ENCODE measurements at regions not wholly inside any gene's neighbourhood (a gene's known extent, or its start where the extent isn't known, plus 50 kb on each side); places are given as distances from the start of the nearest gene placed in this dataset.

- no peak for DNase-seq
- Histone ChIP-seq H2BK5ac (ENCODE audit: low read length) (no peak overlapping the region), H2AK5ac (ENCODE audit: low read length) (no peak overlapping the region), H3K79me1 (ENCODE audit: low read length) (no peaks in the 10 kb centered on the region), H4K8ac (ENCODE audit: low read depth, low read length) (no peak overlapping the region), H3K4me2 (ENCODE audit: low read length) (no peak overlapping the region), H3K4me1 (ENCODE audit: control insufficient read depth, low read depth, low read length) (no peaks in the 10 kb centered on the region), H3K27ac (ENCODE audit: low read depth, low read length) (no peak overlapping the region), H3K27me3 (ENCODE audit: insufficient read depth, low read length, poor library complexity) (no peaks in the 10 kb centered on the region), H3K4me3 (ENCODE audit: low read length) (no peak overlapping the region), H3K9ac (ENCODE audit: low read length) (no peak overlapping the region), H2BK15ac (replicated peaks; ENCODE audit: low read depth) (no peak overlapping the region), H3K4ac (ENCODE audit: low read depth, low read length) (no peak overlapping the region), H3K18ac (ENCODE audit: low read length) (no peak overlapping the region), H3K56ac (ENCODE audit: low read length) (no peak overlapping the region), H3K36me3 (ENCODE audit: control insufficient read depth, insufficient read depth, low read length) (no peaks in the 10 kb centered on the region), H3K23ac (ENCODE audit: low read length) (no peak overlapping the region), H3K79me2 (ENCODE audit: control insufficient read depth, insufficient read depth, low read length) (no peaks in the 10 kb centered on the region), H4K5ac (ENCODE audit: low read length) (no peak overlapping the region), H2BK120ac (ENCODE audit: low read depth, low read length) (no peak overlapping the region)
- WGBS (ENCODE audit: extremely low coverage, insufficient coverage, low lambda C conversion rate): no CpG with 5 or more reads among the region's 2 CpGs
Observed at GRCh38 chr1:217049721-217050120, 326.5 kb upstream of the ESRRG start.

- Histone ChIP-seq H3K36me3 (ENCODE audit: control insufficient read depth, insufficient read depth, low read length) (no peaks in the 10 kb centered on the region), H2BK120ac (ENCODE audit: low read depth, low read length) (no peak overlapping the region), H3K27me3 (ENCODE audit: insufficient read depth, low read length, poor library complexity) (no peaks in the 10 kb centered on the region), H3K9ac (ENCODE audit: low read length) (no peak overlapping the region), H2BK15ac (replicated peaks; ENCODE audit: low read depth) (no peak overlapping the region), H3K4me1 (ENCODE audit: control insufficient read depth, low read depth, low read length) (no peaks in the 10 kb centered on the region), H3K27ac (ENCODE audit: low read depth, low read length) (no peak overlapping the region), H3K79me2 (ENCODE audit: control insufficient read depth, insufficient read depth, low read length) (no peaks in the 10 kb centered on the region), H3K4ac (ENCODE audit: low read depth, low read length) (no peak overlapping the region), H3K4me2 (ENCODE audit: low read length) (no peak overlapping the region), H4K5ac (ENCODE audit: low read length) (no peak overlapping the region), H3K18ac (ENCODE audit: low read length) (no peak overlapping the region), H3K4me3 (ENCODE audit: low read length) (no peak overlapping the region), H2BK5ac (ENCODE audit: low read length) (no peak overlapping the region), H2AK5ac (ENCODE audit: low read length) (no peak overlapping the region), H3K56ac (ENCODE audit: low read length) (no peak overlapping the region), H3K79me1 (ENCODE audit: low read length) (no peaks in the 10 kb centered on the region), H4K8ac (ENCODE audit: low read depth, low read length) (no peak overlapping the region), H3K23ac (ENCODE audit: low read length) (no peak overlapping the region)
- WGBS (ENCODE audit: extremely low coverage, insufficient coverage, low lambda C conversion rate): no CpG with 5 or more reads among the region's 1 CpG
- DNase-seq: no peak
Observed at GRCh38 chr1:217049081-217049480, 325.9 kb upstream of the ESRRG start.

- H3K18ac ChIP-seq (ENCODE audit: low read length): no peak overlapping the region
Observed at GRCh38 chr1:217048104-217048707, 325.0 kb upstream of the ESRRG start.

GRCh38 chr1:217040711-217041455 lies 317.7 kb upstream of the ESRRG start:
- Histone ChIP-seq H2BK5ac (ENCODE audit: low read length) (no peak overlapping the region), H3K36me3 (ENCODE audit: control insufficient read depth, insufficient read depth, low read length) (no peaks in the 10 kb centered on the region)
- WGBS (ENCODE audit: extremely low coverage, insufficient coverage, low lambda C conversion rate): no CpG with 5 or more reads among the region's 1 CpG

More at GRCh38 chr1:217048104-217048707, 325.0 kb upstream of the ESRRG start:
- no peak overlapping the region for H3K4me3 ChIP-seq (ENCODE audit: low read length)
- H3K79me1 ChIP-seq (ENCODE audit: low read length): no peaks in the 10 kb centered on the region
- H4K5ac ChIP-seq (ENCODE audit: low read length): no peak overlapping the region
- no peak overlapping the region for H3K23ac ChIP-seq (ENCODE audit: low read length)
- H3K27me3 ChIP-seq (ENCODE audit: insufficient read depth, low read length, poor library complexity): no peaks in the 10 kb centered on the region
- no peak overlapping the region for H2AK5ac ChIP-seq (ENCODE audit: low read length)
- H3K36me3 ChIP-seq (ENCODE audit: control insufficient read depth, insufficient read depth, low read length): no peaks in the 10 kb centered on the region
- H2BK5ac ChIP-seq (ENCODE audit: low read length): no peak overlapping the region
- H4K8ac ChIP-seq (ENCODE audit: low read depth, low read length): no peak overlapping the region
- H3K27ac ChIP-seq (ENCODE audit: low read depth, low read length): no peak overlapping the region
- no peak overlapping the region for H3K4me2 ChIP-seq (ENCODE audit: low read length)
- DNase-seq: peak; percentile 82
- H2BK15ac ChIP-seq (replicated peaks; ENCODE audit: low read depth): no peak overlapping the region
- H3K9ac ChIP-seq (ENCODE audit: low read length): no peak overlapping the region
- H3K4ac ChIP-seq (ENCODE audit: low read depth, low read length): no peak overlapping the region
- no peaks in the 10 kb centered on the region for H3K4me1 ChIP-seq (ENCODE audit: control insufficient read depth, low read depth, low read length)
- H3K56ac ChIP-seq (ENCODE audit: low read length): no peak overlapping the region
- no CpG with 5 or more reads among the region's 5 CpGs for WGBS (ENCODE audit: extremely low coverage, insufficient coverage, low lambda C conversion rate)
- H2BK120ac ChIP-seq (ENCODE audit: low read depth, low read length): no peak overlapping the region
- no peaks in the 10 kb centered on the region for H3K79me2 ChIP-seq (ENCODE audit: control insufficient read depth, insufficient read depth, low read length)

GRCh38 chr1:217039926-217040325 lies 316.7 kb upstream of the ESRRG start:
- H2BK5ac ChIP-seq (ENCODE audit: low read length): no peak overlapping the region
- H3K79me2 ChIP-seq (ENCODE audit: control insufficient read depth, insufficient read depth, low read length): no peaks in the 10 kb centered on the region
- no peaks in the 10 kb centered on the region for H3K27me3 ChIP-seq (ENCODE audit: insufficient read depth, low read length, poor library complexity)
- H2AK5ac ChIP-seq (ENCODE audit: low read length): no peak overlapping the region
- H3K36me3 ChIP-seq (ENCODE audit: control insufficient read depth, insufficient read depth, low read length): no peaks in the 10 kb centered on the region
- H3K4me3 ChIP-seq (ENCODE audit: low read length): no peak overlapping the region
- 100% methylated on average over 1 of the region's 2 CpGs for WGBS (ENCODE audit: extremely low coverage, insufficient coverage, low lambda C conversion rate)
- no peak overlapping the region for H3K4me2 ChIP-seq (ENCODE audit: low read length)
- DNase-seq: no peak
- no peak overlapping the region for H4K8ac ChIP-seq (ENCODE audit: low read depth, low read length)
- H4K5ac ChIP-seq (ENCODE audit: low read length): no peak overlapping the region
- H3K56ac ChIP-seq (ENCODE audit: low read length): no peak overlapping the region
- H3K27ac ChIP-seq (ENCODE audit: low read depth, low read length): no peak overlapping the region
- no peaks in the 10 kb centered on the region for H3K4me1 ChIP-seq (ENCODE audit: control insufficient read depth, low read depth, low read length)
- no peak overlapping the region for H3K23ac ChIP-seq (ENCODE audit: low read length)
- no peak overlapping the region for H3K9ac ChIP-seq (ENCODE audit: low read length)
- H3K18ac ChIP-seq (ENCODE audit: low read length): no peak overlapping the region
- H2BK15ac ChIP-seq (replicated peaks; ENCODE audit: low read depth): no peak overlapping the region
- no peak overlapping the region for H2BK120ac ChIP-seq (ENCODE audit: low read depth, low read length)
- H3K4ac ChIP-seq (ENCODE audit: low read depth, low read length): no peak overlapping the region
- H3K79me1 ChIP-seq (ENCODE audit: low read length): no peaks in the 10 kb centered on the region

More at GRCh38 chr1:217040711-217041455, 317.7 kb upstream of the ESRRG start:
- H3K4me2 ChIP-seq (ENCODE audit: low read length): no peak overlapping the region
- no peak overlapping the region for H3K9ac ChIP-seq (ENCODE audit: low read length)
- H2BK15ac ChIP-seq (replicated peaks; ENCODE audit: low read depth): no peak overlapping the region
- H3K79me2 ChIP-seq (ENCODE audit: control insufficient read depth, insufficient read depth, low read length): no peaks in the 10 kb centered on the region
- H3K18ac ChIP-seq (ENCODE audit: low read length): no peak overlapping the region
- H3K4me3 ChIP-seq (ENCODE audit: low read length): no peak overlapping the region
- no peak overlapping the region for H3K27ac ChIP-seq (ENCODE audit: low read depth, low read length)
- H3K27me3 ChIP-seq (ENCODE audit: insufficient read depth, low read length, poor library complexity): no peaks in the 10 kb centered on the region
- H2BK120ac ChIP-seq (ENCODE audit: low read depth, low read length): no peak overlapping the region
- no peaks in the 10 kb centered on the region for H3K79me1 ChIP-seq (ENCODE audit: low read length)
- H3K56ac ChIP-seq (ENCODE audit: low read length): no peak overlapping the region
- H3K23ac ChIP-seq (ENCODE audit: low read length): no peak overlapping the region
- H4K5ac ChIP-seq (ENCODE audit: low read length): no peak overlapping the region
- no peaks in the 10 kb centered on the region for H3K4me1 ChIP-seq (ENCODE audit: control insufficient read depth, low read depth, low read length)
- DNase-seq: no peak
- H4K8ac ChIP-seq (ENCODE audit: low read depth, low read length): no peak overlapping the region
- H3K4ac ChIP-seq (ENCODE audit: low read depth, low read length): no peak overlapping the region
- H2AK5ac ChIP-seq (ENCODE audit: low read length): no peak overlapping the region

Measured in mesendoderm (in vitro differentiated cells).